ENCODE measurements at regions not wholly inside any gene's neighbourhood (a gene's known extent, or its start where the extent isn't known, plus 50 kb on each side); places are given as distances from the start of the nearest gene placed in this dataset.

GRCh38 chr3:101081999-101082398 lies 88.8 kb upstream of the ABI3BP start:
- peak; percentile 14 for DNase-seq (ENCODE audit: low read depth)

- no peak for DNase-seq (ENCODE audit: low read depth)
Observed at GRCh38 chr3:101081446-101081845, 88.2 kb upstream of the ABI3BP start.

- DNase-seq (ENCODE audit: low read depth) = peak; percentile 32
Observed at GRCh38 chr3:101077361-101078011, 84.3 kb upstream of the ABI3BP start.

- no peak for DNase-seq (ENCODE audit: low read depth)
Observed at GRCh38 chr3:101074518-101074917, 81.3 kb upstream of the ABI3BP start.

- DNase-seq (ENCODE audit: low read depth) = no peak
Observed at GRCh38 chr3:101072300-101072699, 79.1 kb upstream of the ABI3BP start.

GRCh38 chr3:101070799-101071121 lies 77.5 kb upstream of the ABI3BP start:
- no peak for DNase-seq (ENCODE audit: low read depth)

GRCh38 chr3:101069901-101070798 lies 76.9 kb upstream of the ABI3BP start:
- no peak for DNase-seq (ENCODE audit: low read depth)

GRCh38 chr3:101068876-101069606 lies 75.8 kb upstream of the ABI3BP start:
- DNase-seq (ENCODE audit: low read depth) = no peak

GRCh38 chr3:101066711-101067129 lies 73.5 kb upstream of the ABI3BP start:
- no peak for DNase-seq (ENCODE audit: low read depth)

GRCh38 chr3:101065962-101066361 lies 72.7 kb upstream of the ABI3BP start:
- peak; percentile 90 for DNase-seq (ENCODE audit: low read depth)

GRCh38 chr3:101063401-101063800 lies 70.2 kb upstream of the ABI3BP start:
- no peak for DNase-seq (ENCODE audit: low read depth)

- no peak for DNase-seq (ENCODE audit: low read depth)
Observed at GRCh38 chr3:101061312-101061711, 68.1 kb upstream of the ABI3BP start.

GRCh38 chr3:101050866-101051265 lies 57.6 kb upstream of the ABI3BP start:
- no peak for DNase-seq (ENCODE audit: low read depth)

- no peak for DNase-seq (ENCODE audit: low read depth)
Observed at GRCh38 chr3:101050046-101050445, 56.8 kb upstream of the ABI3BP start.

- DNase-seq (ENCODE audit: low read depth) = no peak
Observed at GRCh38 chr3:101049532-101049931, 56.3 kb upstream of the ABI3BP start.

- no peak for DNase-seq (ENCODE audit: low read depth)
Observed at GRCh38 chr3:101043687-101044078, 50.5 kb upstream of the ABI3BP start.

GRCh38 chr3:101042996-101043686 lies 49.9 kb upstream of the ABI3BP start:
- no peak for DNase-seq (ENCODE audit: low read depth)

Measured in non-pigmented ciliary epithelial cell (primary cell).